OCI-LY1 (cell line): ENCODE measurements at regions not wholly inside any gene's neighbourhood (a gene's known extent, or its start where the extent isn't known, plus 50 kb on each side); places are given as distances from the start of the nearest gene placed in this dataset.
"Not testable (repeated sequence)": the region's sequence is repeated elsewhere in the genome, so short reads cannot be mapped to it uniquely, and the experiment has no call there.

ENCODE experiments used
- H2AFZ ChIP-seq: fragments of 200-600 bp; sonication (generic), shearing (Covaris generic); 2 replicates; pipeline ENCODE4 v1.6.0; 2014; ENCODE audit warnings: antibody characterized with exemption, mild to moderate bottlenecking, low read length
- H3F3A ChIP-seq: fragments of 200-600 bp; sonication (generic), shearing (Covaris generic); 2 replicates; pipeline ENCODE4 v1.6.0; 2014; ENCODE audit warnings: mild to moderate bottlenecking, antibody characterized with exemption, low read length, moderate library complexity; ENCODE audit not compliant: insufficient read depth
- H3K27ac ChIP-seq: fragments of 200-600 bp; sonication (generic); 2 replicates; pipeline ENCODE4 v1.5.1; 2014; ENCODE audit warnings: low read length, mixed run types, mild to moderate bottlenecking, low read depth; ENCODE audit not compliant: poor library complexity, severe bottlenecking
- H3K27me3 ChIP-seq: fragments of 200-600 bp; sonication (generic); 2 replicates; pipeline ENCODE4 v1.6.0; 2014; ENCODE audit warnings: antibody characterized with exemption, mild to moderate bottlenecking, low read length, moderate library complexity; ENCODE audit not compliant: insufficient read depth
- H3K36me3 ChIP-seq: fragments of 200-600 bp; sonication (generic); 2 replicates; pipeline ENCODE4 v1.6.1; 2014; ENCODE audit warnings: mild to moderate bottlenecking, antibody characterized with exemption, low read length, moderate library complexity, mixed read lengths; ENCODE audit not compliant: insufficient read depth
- H3K4me1 ChIP-seq: fragments of 200-600 bp; sonication (generic); 2 replicates; pipeline ENCODE4 v1.5.1; 2014; ENCODE audit warnings: mild to moderate bottlenecking, low read length, moderate library complexity; ENCODE audit not compliant: insufficient read depth, severe bottlenecking
- H3K4me2 ChIP-seq: fragments of 200-600 bp; sonication (generic), shearing (Covaris generic); 2 replicates; pipeline ENCODE4 v1.6.1; 2014; ENCODE audit warnings: low read length
- H3K4me3 ChIP-seq: fragments of 200-600 bp; sonication (generic); 2 replicates; pipeline ENCODE4 v1.5.1; 2014; ENCODE audit warnings: low read length, low read depth, mild to moderate bottlenecking, mixed read lengths; ENCODE audit not compliant: poor library complexity, severe bottlenecking
- H3K79me2 ChIP-seq: fragments of 200-600 bp; shearing (Covaris generic); 2 replicates; pipeline ENCODE4 v1.6.1; 2016; ENCODE audit warnings: mixed run types, low read length, mixed read lengths; ENCODE audit not compliant: insufficient read depth
- H3K9ac ChIP-seq: fragments of 200-600 bp; sonication (generic), shearing (Covaris generic); 2 replicates; pipeline ENCODE4 v1.6.1; 2014; ENCODE audit warnings: mild to moderate bottlenecking, low read length, mixed read lengths
- H3K9me2 ChIP-seq: fragments of 200-600 bp; sonication (generic), shearing (Covaris generic); 2 replicates; pipeline ENCODE4 v1.6.1; 2014; ENCODE audit warnings: low read depth, mild to moderate bottlenecking, low read length, mixed read lengths
- H3K9me3 ChIP-seq: fragments of 200-600 bp; shearing (Covaris generic); 2 replicates; pipeline ENCODE4 v1.6.1; 2014; ENCODE audit warnings: low read length, mixed read lengths
- H4K20me1 ChIP-seq: fragments of 200-600 bp; sonication (generic), shearing (Covaris generic); 2 replicates; pipeline ENCODE4 v1.6.0; 2016; ENCODE audit warnings: mild to moderate bottlenecking, low read length; ENCODE audit not compliant: insufficient read depth
- EZH2 ChIP-seq: fragments of 200-600 bp; sonication (generic), shearing (Covaris generic); IDR thresholded peaks from 2 replicates; pipeline ENCODE4 v1.8.0; 2017; ENCODE audit warnings: borderline replicate concordance, mixed run types, mild to moderate bottlenecking, antibody characterized with exemption, low read length, moderate library complexity, mixed read lengths
- TF ChIP-seq, protein P1 (sequence below): fragments of 200-600 bp; sonication (generic), shearing (Covaris generic); IDR thresholded peaks from 2 replicates; pipeline ENCODE4 v1.5.1; 2017; ENCODE audit warnings: mild to moderate bottlenecking, antibody characterized with exemption, low read length, moderate library complexity, mixed read lengths

DNA sequence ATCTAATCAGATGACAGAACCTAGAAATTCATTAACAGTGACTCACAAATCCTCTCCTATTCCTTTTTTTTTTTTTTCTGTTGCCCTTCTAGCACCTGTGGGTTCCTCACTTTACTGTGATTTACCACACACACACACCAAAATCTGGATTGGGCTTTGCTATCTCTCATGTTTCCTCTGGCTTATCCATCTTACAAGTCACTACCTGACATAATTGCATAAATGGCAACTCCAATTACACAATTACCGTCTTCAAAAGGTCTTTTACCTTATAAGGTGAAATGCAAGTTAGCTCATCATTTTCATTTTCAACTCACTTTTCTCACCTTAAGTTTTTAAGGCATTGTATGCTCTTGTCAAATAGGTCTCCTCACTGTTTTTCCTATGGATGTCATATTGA lies 426.3 kb upstream of the MEF2C start:
- Histone ChIP-seq H3K9me2 (no peaks in the 10 kb centered on the region), H3K79me2 (no peaks in the 10 kb centered on the region), H3K9me3 (no peaks in the 10 kb centered on the region), H3K9ac (no peak overlapping the region), H3K4me3 (no peak overlapping the region), H4K20me1 (no peaks in the 10 kb centered on the region), H2AFZ (peak overlapping the region; percentile 97; the same call in 1 of the 2 replicates), H3K4me1 (peaks cover 44% of the 10 kb centered on the region), H3F3A (no peaks in the 10 kb centered on the region), H3K27me3 (no peaks in the 10 kb centered on the region), H3K36me3 (no peaks in the 10 kb centered on the region), H3K27ac (peak overlapping the region; percentile 58), H3K4me2 (no peak overlapping the region)
- TF ChIP-seq EZH2: no peak
- TF ChIP-seq, protein P1, sequence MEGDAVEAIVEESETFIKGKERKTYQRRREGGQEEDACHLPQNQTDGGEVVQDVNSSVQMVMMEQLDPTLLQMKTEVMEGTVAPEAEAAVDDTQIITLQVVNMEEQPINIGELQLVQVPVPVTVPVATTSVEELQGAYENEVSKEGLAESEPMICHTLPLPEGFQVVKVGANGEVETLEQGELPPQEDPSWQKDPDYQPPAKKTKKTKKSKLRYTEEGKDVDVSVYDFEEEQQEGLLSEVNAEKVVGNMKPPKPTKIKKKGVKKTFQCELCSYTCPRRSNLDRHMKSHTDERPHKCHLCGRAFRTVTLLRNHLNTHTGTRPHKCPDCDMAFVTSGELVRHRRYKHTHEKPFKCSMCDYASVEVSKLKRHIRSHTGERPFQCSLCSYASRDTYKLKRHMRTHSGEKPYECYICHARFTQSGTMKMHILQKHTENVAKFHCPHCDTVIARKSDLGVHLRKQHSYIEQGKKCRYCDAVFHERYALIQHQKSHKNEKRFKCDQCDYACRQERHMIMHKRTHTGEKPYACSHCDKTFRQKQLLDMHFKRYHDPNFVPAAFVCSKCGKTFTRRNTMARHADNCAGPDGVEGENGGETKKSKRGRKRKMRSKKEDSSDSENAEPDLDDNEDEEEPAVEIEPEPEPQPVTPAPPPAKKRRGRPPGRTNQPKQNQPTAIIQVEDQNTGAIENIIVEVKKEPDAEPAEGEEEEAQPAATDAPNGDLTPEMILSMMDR: no peak

DNA sequence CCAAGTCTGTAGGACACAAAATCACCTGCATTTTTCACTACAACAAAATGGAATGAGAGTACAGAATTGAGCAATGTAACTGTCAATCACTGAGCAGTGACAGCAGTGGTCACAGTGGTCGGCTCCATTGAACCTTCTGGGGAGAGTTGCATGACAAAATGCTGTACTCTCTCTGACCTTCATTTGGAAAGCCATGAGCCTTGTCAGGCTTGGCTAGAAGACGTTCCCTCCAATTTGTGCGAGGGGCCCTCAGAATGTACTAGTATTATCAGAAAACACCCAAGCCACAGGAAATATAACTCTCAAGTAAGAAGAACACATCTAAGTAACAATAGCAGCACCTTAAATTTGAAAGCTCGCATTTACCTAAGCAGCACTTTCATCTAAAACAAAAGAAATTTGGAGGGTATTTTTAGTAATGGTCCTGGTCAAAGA lies 425.6 kb upstream of the MEF2C start:
- Histone ChIP-seq H3K9me3 (no peaks in the 10 kb centered on the region), H3K9me2 (no peaks in the 10 kb centered on the region), H3K4me1 (peaks cover 43% of the 10 kb centered on the region), H3F3A (no peaks in the 10 kb centered on the region), H3K79me2 (no peaks in the 10 kb centered on the region), H3K4me3 (no peak overlapping the region), H2AFZ (peak overlapping the region; percentile 97), H3K27me3 (no peaks in the 10 kb centered on the region), H3K9ac (peak overlapping the region; percentile 25; the same call in 1 of the 2 replicates), H4K20me1 (no peaks in the 10 kb centered on the region), H3K4me2 (peak overlapping the region; percentile 43; the same call in 1 of the 2 replicates), H3K27ac (peak overlapping the region; percentile 58), H3K36me3 (no peaks in the 10 kb centered on the region)
- TF ChIP-seq EZH2: no peak
- TF ChIP-seq, protein P1: no peak

DNA sequence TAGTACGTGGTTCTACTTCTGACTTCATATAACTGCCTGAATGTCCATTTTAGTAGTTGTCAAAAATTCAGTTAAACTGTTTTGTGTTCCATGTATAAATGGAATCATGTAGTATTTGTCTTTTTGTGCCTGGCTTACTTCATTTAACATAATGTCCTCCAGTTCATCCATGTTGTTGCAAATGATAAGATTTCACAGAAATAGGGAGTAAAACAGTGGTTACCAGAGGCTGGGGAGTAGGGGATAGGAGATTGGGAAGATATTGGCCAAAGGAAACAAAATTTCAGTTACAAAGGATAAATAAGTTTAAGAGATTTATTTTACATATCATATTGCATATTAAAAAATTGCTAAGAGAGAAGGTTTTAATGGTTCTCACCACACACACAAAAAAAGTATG lies 425.0 kb upstream of the MEF2C start:
- no peak overlapping the region for H2AFZ ChIP-seq
- H3K27me3 ChIP-seq: no peaks in the 10 kb centered on the region
- H3K9me3 ChIP-seq: no peaks in the 10 kb centered on the region
- H3K9me2 ChIP-seq: no peaks in the 10 kb centered on the region
- no peak for TF ChIP-seq EZH2
- TF ChIP-seq, protein P1: no peak
- no peak overlapping the region for H3K9ac ChIP-seq
- H3K4me3 ChIP-seq: no peak overlapping the region
- H3K36me3 ChIP-seq: no peaks in the 10 kb centered on the region
- H3K79me2 ChIP-seq: no peaks in the 10 kb centered on the region
- H3K4me2 ChIP-seq: no peak overlapping the region
- H3F3A ChIP-seq: no peaks in the 10 kb centered on the region
- peaks cover 43% of the 10 kb centered on the region for H3K4me1 ChIP-seq
- H3K27ac ChIP-seq: no peak overlapping the region
- H4K20me1 ChIP-seq: no peaks in the 10 kb centered on the region

DNA sequence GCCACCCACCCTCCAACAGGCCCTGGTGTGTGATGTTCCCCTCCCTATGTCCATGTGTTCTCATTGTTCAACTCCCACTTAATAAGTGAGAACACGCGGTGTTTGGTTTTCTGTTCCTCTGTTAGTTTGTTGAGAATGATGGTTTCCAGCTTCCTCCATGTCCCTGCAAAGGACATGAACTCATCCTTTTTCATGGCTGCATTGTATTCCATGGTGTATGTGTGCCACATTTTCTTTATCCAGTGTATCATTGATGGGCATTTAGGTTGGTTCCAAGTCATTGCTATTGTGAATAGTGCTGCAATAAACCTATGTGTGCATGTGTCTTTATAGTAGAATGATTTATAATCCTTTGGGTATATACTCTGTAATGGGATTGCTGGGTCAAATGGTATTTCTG lies 424.2 kb upstream of the MEF2C start:
- H3K79me2 ChIP-seq, H3K4me3 ChIP-seq, H3K9me2 ChIP-seq, H3K9ac ChIP-seq, H2AFZ ChIP-seq, H3K4me2 ChIP-seq, H3F3A ChIP-seq, H3K36me3 ChIP-seq, H3K9me3 ChIP-seq, H3K27ac ChIP-seq, H4K20me1 ChIP-seq, H3K27me3 ChIP-seq: not testable (repeated sequence)
- peaks cover 43% of the 10 kb centered on the region for H3K4me1 ChIP-seq
